NB4 (cell line): ENCODE measurements at regions not wholly inside any gene's neighbourhood (a gene's known extent, or its start where the extent isn't known, plus 50 kb on each side); places are given as distances from the start of the nearest gene placed in this dataset.

Experiments used
- TF ChIP-seq, protein P1 (sequence below): IDR thresholded peaks from one replicate; pipeline ENCODE4 v1.5.1; 2012; ENCODE audit warnings: low read depth, low read length
- TF ChIP-seq, protein P2 (sequence below): IDR thresholded peaks from 2 replicates; pipeline ENCODE4 v1.6.1; 2011; ENCODE audit warnings: low read depth, low read length

DNA sequence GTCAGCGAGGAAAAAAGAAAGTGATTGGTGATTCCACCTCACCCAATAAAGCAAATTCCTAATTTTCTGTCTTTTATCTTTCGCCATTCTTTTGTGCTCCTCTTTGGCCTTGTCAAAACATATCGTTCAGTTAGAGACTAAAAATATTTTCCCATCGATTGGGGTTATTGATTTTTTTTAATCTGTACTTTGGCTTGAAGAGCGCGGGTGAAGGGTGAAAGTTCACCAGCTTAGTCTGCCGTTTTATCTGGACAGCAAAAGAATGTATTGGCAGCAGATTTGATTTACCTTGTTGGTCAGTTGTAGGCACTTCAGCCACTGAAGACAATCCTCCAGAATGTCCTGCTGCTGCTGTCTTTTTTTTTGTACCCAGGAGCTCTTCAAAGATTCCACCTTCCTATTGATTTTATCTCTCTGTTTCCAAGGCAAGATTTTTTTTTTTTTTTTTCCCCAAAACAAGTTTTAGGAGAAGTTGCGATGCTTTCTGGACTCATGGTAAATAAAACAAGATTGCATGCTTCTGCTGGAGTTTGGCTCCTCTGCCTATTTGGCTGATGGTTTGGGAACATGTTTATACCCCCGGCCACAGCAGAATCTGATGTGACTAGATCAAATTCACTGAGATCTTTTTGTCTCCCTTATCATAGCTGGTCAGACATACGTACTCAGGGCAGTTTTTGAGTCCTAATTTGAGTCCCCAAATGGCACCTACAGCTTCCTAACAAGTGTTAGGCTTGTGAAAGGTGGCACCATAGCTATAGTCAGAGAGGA lies 269.3 kb upstream of the ONECUT1 start:
- TF ChIP-seq, protein P1, sequence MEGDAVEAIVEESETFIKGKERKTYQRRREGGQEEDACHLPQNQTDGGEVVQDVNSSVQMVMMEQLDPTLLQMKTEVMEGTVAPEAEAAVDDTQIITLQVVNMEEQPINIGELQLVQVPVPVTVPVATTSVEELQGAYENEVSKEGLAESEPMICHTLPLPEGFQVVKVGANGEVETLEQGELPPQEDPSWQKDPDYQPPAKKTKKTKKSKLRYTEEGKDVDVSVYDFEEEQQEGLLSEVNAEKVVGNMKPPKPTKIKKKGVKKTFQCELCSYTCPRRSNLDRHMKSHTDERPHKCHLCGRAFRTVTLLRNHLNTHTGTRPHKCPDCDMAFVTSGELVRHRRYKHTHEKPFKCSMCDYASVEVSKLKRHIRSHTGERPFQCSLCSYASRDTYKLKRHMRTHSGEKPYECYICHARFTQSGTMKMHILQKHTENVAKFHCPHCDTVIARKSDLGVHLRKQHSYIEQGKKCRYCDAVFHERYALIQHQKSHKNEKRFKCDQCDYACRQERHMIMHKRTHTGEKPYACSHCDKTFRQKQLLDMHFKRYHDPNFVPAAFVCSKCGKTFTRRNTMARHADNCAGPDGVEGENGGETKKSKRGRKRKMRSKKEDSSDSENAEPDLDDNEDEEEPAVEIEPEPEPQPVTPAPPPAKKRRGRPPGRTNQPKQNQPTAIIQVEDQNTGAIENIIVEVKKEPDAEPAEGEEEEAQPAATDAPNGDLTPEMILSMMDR: no peak
- TF ChIP-seq, protein P2, sequence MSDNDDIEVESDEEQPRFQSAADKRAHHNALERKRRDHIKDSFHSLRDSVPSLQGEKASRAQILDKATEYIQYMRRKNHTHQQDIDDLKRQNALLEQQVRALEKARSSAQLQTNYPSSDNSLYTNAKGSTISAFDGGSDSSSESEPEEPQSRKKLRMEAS: no peak
